WTC11 (cell line): ENCODE measurements at regions not wholly inside any gene's neighbourhood (a gene's known extent, or its start where the extent isn't known, plus 50 kb on each side); places are given as distances from the start of the nearest gene placed in this dataset.

Experiments
- ATAC-seq: fragments of 200-7000 bp; cut with Tn5 transposase; 2 replicates; pipeline ENCODE4 v1.10.0; 2021; ENCODE audit warnings: mild to moderate bottlenecking, moderate library complexity
- CTCF ChIA-PET: fragments of 300-600 bp; sonication (Branson Sonifier 250); formaldehyde crosslinking; loops from one replicate; lab custom pipeline; 2021; ENCODE audit warnings: antibody characterized with exemption; lab: Charles Lee
- POLR2A ChIA-PET: fragments of 350-600 bp; sonication (Branson Sonifier 250); formaldehyde crosslinking; loops from one replicate; lab custom pipeline; 2021; ENCODE audit warnings: antibody characterized with exemption; lab: Charles Lee
- DNase-seq: peaks from one replicate; pipeline ENCODE4 v3.0.0; 2021; ENCODE audit warnings: low spot score
- H3K27ac Mint-ChIP-seq: 2 replicates; pipeline ENCODE4 v1.8.0; 2021; ENCODE audit warnings: mixed read lengths
- H3K27me3 Mint-ChIP-seq: 2 replicates; pipeline ENCODE4 v1.8.0; 2021; ENCODE audit warnings: low read depth, mild to moderate bottlenecking, moderate library complexity, mixed read lengths
- H3K36me3 Mint-ChIP-seq: 2 replicates; pipeline ENCODE4 v1.8.0; 2021; ENCODE audit warnings: mixed read lengths
- H3K4me1 Mint-ChIP-seq: 2 replicates; pipeline ENCODE4 v1.8.0; 2022; ENCODE audit warnings: mixed read lengths
- H3K4me3 Mint-ChIP-seq: 2 replicates; pipeline ENCODE4 v1.8.0; 2021; ENCODE audit warnings: mild to moderate bottlenecking, moderate library complexity, mixed read lengths
- H3K9me3 Mint-ChIP-seq: 2 replicates; pipeline ENCODE4 v1.8.0; 2021; ENCODE audit warnings: mixed read lengths
- CREB1 ChIP-seq: sonication (generic); formaldehyde crosslinking; IDR thresholded peaks from 2 replicates; pipeline ENCODE4 v1.8.0; 2023; ENCODE audit warnings: mild to moderate bottlenecking, missing genetic modification reagents
- FOXP1 ChIP-seq: sonication (generic); formaldehyde crosslinking; IDR thresholded peaks from 2 replicates; pipeline ENCODE4 v1.8.0; 2022; ENCODE audit warnings: missing genetic modification reagents, mild to moderate bottlenecking, moderate library complexity, borderline replicate concordance
- GABPB1 ChIP-seq: sonication (generic); formaldehyde crosslinking; IDR thresholded peaks from 2 replicates; pipeline ENCODE4 v1.8.1; 2023; ENCODE audit warnings: mild to moderate bottlenecking, missing genetic modification reagents
- MXD4 ChIP-seq: fragments of 250-450 bp; sonication (Bioruptor Pico); IDR thresholded peaks from 2 replicates; pipeline ENCODE4 v1.8.0; 2021; ENCODE audit warnings: mild to moderate bottlenecking, moderate library complexity, borderline replicate concordance
- NFYB ChIP-seq: sonication (generic); formaldehyde crosslinking; conservative IDR thresholded peaks from 2 replicates; pipeline ENCODE4 v1.8.0; 2022; ENCODE audit warnings: low read depth, missing genetic modification reagents
- NR1H2 ChIP-seq: sonication (generic); formaldehyde crosslinking; IDR thresholded peaks from 2 replicates; pipeline ENCODE4 v1.9.0; 2021; ENCODE audit warnings: mild to moderate bottlenecking, moderate library complexity, missing genetic modification reagents
- SMAD3 ChIP-seq: sonication (generic); formaldehyde crosslinking; IDR thresholded peaks from 2 replicates; pipeline ENCODE4 v1.8.0; 2022; ENCODE audit warnings: missing genetic modification reagents, mild to moderate bottlenecking, borderline replicate concordance
- SP1 ChIP-seq: sonication (generic); formaldehyde crosslinking; conservative IDR thresholded peaks from 2 replicates; pipeline ENCODE4 v1.8.1; 2022; ENCODE audit warnings: missing genetic modification reagents
- TCF7 ChIP-seq: sonication (generic); formaldehyde crosslinking; IDR thresholded peaks from 2 replicates; pipeline ENCODE4 v1.8.0; 2022; ENCODE audit warnings: mild to moderate bottlenecking, low read depth, missing genetic modification reagents, moderate library complexity
- TP53 ChIP-seq: sonication (generic); formaldehyde crosslinking; IDR thresholded peaks from 2 replicates; pipeline ENCODE4 v1.8.1; 2023; ENCODE audit warnings: mild to moderate bottlenecking, missing genetic modification reagents
- ZBTB21 ChIP-seq: sonication (generic); formaldehyde crosslinking; IDR thresholded peaks from 2 replicates; pipeline ENCODE4 v1.8.1; 2023; ENCODE audit warnings: mild to moderate bottlenecking, missing genetic modification reagents, borderline replicate concordance
- ZNF317 ChIP-seq: sonication (generic); formaldehyde crosslinking; IDR thresholded peaks from 2 replicates; pipeline ENCODE4 v1.8.1; 2023; ENCODE audit warnings: low read depth, mild to moderate bottlenecking, moderate library complexity, missing genetic modification reagents, borderline replicate concordance
- ZNF416 ChIP-seq: fragments of 250-450 bp; sonication (Bioruptor Pico); IDR thresholded peaks from 2 replicates; pipeline ENCODE4 v1.9.0; 2021; ENCODE audit warnings: mild to moderate bottlenecking, inconsistent platforms
- TF ChIP-seq, protein P1 (sequence below): sonication (generic); formaldehyde crosslinking; IDR thresholded peaks from 2 replicates; pipeline ENCODE4 v1.8.1; 2022; ENCODE audit warnings: mild to moderate bottlenecking, moderate library complexity, missing genetic modification reagents
- TF ChIP-seq, protein P2 (sequence below): sonication (generic); formaldehyde crosslinking; IDR thresholded peaks from 2 replicates; pipeline ENCODE4 v1.8.1; 2023; ENCODE audit warnings: mild to moderate bottlenecking, missing genetic modification reagents, borderline replicate concordance
- TF ChIP-seq, protein P3 (sequence below): fragments of 250-450 bp; sonication (Bioruptor Pico); IDR thresholded peaks from 2 replicates; pipeline ENCODE4 v1.9.0; 2021; ENCODE audit warnings: mild to moderate bottlenecking, borderline replicate concordance
- TF ChIP-seq, protein P4 (sequence below): sonication (generic); formaldehyde crosslinking; IDR thresholded peaks from 2 replicates; pipeline ENCODE4 v1.8.1; 2022; ENCODE audit warnings: mild to moderate bottlenecking, missing genetic modification reagents, moderate library complexity, borderline replicate concordance
- TF ChIP-seq, protein P5 (sequence below): sonication (generic); formaldehyde crosslinking; IDR thresholded peaks from 2 replicates; pipeline ENCODE4 v1.8.0; 2023; ENCODE audit warnings: mild to moderate bottlenecking, missing genetic modification reagents
- TF ChIP-seq, protein P6 (sequence below): fragments of 250-450 bp; sonication (Bioruptor Pico); IDR thresholded peaks from 2 replicates; pipeline ENCODE4 v1.9.0; 2021; ENCODE audit warnings: mild to moderate bottlenecking
- TF ChIP-seq, protein P7 (sequence below): sonication (generic); formaldehyde crosslinking; IDR thresholded peaks from 2 replicates; pipeline ENCODE4 v1.8.1; 2022; ENCODE audit warnings: low read depth, mild to moderate bottlenecking, moderate library complexity, missing genetic modification reagents, borderline replicate concordance

DNA sequence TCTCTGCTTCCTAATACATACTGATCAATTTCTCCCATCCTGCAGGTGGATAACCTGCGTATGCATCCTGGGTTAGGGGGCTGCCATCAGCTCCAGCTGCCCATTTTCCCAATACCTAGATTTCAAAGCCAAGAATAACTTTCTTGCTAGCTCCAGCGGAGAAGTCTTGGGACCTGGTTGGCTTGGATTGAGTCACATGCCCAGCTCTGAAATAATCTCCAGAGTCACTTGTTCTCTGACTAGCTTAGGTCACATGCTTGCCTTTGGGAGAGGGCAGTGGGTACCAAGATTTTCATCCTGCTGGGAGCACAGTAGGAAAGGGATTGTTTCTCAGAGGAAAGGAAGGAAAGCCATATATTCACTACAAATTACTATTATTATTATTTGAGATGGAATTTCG, 70.0 kb upstream of the ELAC2 start:
- TF ChIP-seq, protein P1, sequence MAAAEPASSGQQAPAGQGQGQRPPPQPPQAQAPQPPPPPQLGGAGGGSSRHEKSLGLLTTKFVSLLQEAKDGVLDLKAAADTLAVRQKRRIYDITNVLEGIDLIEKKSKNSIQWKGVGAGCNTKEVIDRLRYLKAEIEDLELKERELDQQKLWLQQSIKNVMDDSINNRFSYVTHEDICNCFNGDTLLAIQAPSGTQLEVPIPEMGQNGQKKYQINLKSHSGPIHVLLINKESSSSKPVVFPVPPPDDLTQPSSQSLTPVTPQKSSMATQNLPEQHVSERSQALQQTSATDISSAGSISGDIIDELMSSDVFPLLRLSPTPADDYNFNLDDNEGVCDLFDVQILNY (CRISPR knock-in tag), result no peak
- TF ChIP-seq MXD4 (CRISPR knock-in tag), result no peak
- no peak for TF ChIP-seq TP53
- no peak for TF ChIP-seq SP1 (CRISPR knock-in tag)
- no peak for TF ChIP-seq FOXP1 (CRISPR knock-in tag)
- TF ChIP-seq ZNF317 (CRISPR knock-in tag), result no peak
- no peak for TF ChIP-seq CREB1 (CRISPR knock-in tag)
- TF ChIP-seq, protein P2, sequence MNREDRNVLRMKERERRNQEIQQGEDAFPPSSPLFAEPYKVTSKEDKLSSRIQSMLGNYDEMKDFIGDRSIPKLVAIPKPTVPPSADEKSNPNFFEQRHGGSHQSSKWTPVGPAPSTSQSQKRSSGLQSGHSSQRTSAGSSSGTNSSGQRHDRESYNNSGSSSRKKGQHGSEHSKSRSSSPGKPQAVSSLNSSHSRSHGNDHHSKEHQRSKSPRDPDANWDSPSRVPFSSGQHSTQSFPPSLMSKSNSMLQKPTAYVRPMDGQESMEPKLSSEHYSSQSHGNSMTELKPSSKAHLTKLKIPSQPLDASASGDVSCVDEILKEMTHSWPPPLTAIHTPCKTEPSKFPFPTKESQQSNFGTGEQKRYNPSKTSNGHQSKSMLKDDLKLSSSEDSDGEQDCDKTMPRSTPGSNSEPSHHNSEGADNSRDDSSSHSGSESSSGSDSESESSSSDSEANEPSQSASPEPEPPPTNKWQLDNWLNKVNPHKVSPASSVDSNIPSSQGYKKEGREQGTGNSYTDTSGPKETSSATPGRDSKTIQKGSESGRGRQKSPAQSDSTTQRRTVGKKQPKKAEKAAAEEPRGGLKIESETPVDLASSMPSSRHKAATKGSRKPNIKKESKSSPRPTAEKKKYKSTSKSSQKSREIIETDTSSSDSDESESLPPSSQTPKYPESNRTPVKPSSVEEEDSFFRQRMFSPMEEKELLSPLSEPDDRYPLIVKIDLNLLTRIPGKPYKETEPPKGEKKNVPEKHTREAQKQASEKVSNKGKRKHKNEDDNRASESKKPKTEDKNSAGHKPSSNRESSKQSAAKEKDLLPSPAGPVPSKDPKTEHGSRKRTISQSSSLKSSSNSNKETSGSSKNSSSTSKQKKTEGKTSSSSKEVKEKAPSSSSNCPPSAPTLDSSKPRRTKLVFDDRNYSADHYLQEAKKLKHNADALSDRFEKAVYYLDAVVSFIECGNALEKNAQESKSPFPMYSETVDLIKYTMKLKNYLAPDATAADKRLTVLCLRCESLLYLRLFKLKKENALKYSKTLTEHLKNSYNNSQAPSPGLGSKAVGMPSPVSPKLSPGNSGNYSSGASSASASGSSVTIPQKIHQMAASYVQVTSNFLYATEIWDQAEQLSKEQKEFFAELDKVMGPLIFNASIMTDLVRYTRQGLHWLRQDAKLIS (CRISPR knock-in tag), result no peak
- TF ChIP-seq SMAD3 (CRISPR knock-in tag), result no peak
- no peak for TF ChIP-seq ZNF416 (CRISPR knock-in tag)
- no peak for TF ChIP-seq NR1H2 (CRISPR knock-in tag)
- TF ChIP-seq GABPB1 (CRISPR knock-in tag), result no peak
- TF ChIP-seq TCF7 (CRISPR knock-in tag), result no peak
- TF ChIP-seq, protein P3, sequence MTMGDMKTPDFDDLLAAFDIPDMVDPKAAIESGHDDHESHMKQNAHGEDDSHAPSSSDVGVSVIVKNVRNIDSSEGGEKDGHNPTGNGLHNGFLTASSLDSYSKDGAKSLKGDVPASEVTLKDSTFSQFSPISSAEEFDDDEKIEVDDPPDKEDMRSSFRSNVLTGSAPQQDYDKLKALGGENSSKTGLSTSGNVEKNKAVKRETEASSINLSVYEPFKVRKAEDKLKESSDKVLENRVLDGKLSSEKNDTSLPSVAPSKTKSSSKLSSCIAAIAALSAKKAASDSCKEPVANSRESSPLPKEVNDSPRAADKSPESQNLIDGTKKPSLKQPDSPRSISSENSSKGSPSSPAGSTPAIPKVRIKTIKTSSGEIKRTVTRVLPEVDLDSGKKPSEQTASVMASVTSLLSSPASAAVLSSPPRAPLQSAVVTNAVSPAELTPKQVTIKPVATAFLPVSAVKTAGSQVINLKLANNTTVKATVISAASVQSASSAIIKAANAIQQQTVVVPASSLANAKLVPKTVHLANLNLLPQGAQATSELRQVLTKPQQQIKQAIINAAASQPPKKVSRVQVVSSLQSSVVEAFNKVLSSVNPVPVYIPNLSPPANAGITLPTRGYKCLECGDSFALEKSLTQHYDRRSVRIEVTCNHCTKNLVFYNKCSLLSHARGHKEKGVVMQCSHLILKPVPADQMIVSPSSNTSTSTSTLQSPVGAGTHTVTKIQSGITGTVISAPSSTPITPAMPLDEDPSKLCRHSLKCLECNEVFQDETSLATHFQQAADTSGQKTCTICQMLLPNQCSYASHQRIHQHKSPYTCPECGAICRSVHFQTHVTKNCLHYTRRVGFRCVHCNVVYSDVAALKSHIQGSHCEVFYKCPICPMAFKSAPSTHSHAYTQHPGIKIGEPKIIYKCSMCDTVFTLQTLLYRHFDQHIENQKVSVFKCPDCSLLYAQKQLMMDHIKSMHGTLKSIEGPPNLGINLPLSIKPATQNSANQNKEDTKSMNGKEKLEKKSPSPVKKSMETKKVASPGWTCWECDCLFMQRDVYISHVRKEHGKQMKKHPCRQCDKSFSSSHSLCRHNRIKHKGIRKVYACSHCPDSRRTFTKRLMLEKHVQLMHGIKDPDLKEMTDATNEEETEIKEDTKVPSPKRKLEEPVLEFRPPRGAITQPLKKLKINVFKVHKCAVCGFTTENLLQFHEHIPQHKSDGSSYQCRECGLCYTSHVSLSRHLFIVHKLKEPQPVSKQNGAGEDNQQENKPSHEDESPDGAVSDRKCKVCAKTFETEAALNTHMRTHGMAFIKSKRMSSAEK (CRISPR knock-in tag), result no peak
- TF ChIP-seq ZBTB21, result no peak
- no peak for TF ChIP-seq NFYB (CRISPR knock-in tag)
- TF ChIP-seq, protein P4, sequence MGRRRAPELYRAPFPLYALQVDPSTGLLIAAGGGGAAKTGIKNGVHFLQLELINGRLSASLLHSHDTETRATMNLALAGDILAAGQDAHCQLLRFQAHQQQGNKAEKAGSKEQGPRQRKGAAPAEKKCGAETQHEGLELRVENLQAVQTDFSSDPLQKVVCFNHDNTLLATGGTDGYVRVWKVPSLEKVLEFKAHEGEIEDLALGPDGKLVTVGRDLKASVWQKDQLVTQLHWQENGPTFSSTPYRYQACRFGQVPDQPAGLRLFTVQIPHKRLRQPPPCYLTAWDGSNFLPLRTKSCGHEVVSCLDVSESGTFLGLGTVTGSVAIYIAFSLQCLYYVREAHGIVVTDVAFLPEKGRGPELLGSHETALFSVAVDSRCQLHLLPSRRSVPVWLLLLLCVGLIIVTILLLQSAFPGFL, result no peak
- TF ChIP-seq, protein P5, sequence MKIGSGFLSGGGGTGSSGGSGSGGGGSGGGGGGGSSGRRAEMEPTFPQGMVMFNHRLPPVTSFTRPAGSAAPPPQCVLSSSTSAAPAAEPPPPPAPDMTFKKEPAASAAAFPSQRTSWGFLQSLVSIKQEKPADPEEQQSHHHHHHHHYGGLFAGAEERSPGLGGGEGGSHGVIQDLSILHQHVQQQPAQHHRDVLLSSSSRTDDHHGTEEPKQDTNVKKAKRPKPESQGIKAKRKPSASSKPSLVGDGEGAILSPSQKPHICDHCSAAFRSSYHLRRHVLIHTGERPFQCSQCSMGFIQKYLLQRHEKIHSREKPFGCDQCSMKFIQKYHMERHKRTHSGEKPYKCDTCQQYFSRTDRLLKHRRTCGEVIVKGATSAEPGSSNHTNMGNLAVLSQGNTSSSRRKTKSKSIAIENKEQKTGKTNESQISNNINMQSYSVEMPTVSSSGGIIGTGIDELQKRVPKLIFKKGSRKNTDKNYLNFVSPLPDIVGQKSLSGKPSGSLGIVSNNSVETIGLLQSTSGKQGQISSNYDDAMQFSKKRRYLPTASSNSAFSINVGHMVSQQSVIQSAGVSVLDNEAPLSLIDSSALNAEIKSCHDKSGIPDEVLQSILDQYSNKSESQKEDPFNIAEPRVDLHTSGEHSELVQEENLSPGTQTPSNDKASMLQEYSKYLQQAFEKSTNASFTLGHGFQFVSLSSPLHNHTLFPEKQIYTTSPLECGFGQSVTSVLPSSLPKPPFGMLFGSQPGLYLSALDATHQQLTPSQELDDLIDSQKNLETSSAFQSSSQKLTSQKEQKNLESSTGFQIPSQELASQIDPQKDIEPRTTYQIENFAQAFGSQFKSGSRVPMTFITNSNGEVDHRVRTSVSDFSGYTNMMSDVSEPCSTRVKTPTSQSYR, result no peak
- TF ChIP-seq, protein P6, sequence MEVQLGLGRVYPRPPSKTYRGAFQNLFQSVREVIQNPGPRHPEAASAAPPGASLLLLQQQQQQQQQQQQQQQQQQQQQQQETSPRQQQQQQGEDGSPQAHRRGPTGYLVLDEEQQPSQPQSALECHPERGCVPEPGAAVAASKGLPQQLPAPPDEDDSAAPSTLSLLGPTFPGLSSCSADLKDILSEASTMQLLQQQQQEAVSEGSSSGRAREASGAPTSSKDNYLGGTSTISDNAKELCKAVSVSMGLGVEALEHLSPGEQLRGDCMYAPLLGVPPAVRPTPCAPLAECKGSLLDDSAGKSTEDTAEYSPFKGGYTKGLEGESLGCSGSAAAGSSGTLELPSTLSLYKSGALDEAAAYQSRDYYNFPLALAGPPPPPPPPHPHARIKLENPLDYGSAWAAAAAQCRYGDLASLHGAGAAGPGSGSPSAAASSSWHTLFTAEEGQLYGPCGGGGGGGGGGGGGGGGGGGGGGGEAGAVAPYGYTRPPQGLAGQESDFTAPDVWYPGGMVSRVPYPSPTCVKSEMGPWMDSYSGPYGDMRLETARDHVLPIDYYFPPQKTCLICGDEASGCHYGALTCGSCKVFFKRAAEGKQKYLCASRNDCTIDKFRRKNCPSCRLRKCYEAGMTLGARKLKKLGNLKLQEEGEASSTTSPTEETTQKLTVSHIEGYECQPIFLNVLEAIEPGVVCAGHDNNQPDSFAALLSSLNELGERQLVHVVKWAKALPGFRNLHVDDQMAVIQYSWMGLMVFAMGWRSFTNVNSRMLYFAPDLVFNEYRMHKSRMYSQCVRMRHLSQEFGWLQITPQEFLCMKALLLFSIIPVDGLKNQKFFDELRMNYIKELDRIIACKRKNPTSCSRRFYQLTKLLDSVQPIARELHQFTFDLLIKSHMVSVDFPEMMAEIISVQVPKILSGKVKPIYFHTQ (CRISPR knock-in tag), result no peak
- TF ChIP-seq, protein P7, sequence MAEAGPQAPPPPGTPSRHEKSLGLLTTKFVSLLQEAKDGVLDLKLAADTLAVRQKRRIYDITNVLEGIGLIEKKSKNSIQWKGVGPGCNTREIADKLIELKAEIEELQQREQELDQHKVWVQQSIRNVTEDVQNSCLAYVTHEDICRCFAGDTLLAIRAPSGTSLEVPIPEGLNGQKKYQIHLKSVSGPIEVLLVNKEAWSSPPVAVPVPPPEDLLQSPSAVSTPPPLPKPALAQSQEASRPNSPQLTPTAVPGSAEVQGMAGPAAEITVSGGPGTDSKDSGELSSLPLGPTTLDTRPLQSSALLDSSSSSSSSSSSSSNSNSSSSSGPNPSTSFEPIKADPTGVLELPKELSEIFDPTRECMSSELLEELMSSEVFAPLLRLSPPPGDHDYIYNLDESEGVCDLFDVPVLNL (CRISPR knock-in tag), result no peak
- Mint-ChIP-seq H3K9me3 (peaks cover 2% of the 10 kb centered on the region), H3K27me3 (no peaks in the 10 kb centered on the region), H3K4me1 (no peaks in the 10 kb centered on the region), H3K36me3 (no peaks in the 10 kb centered on the region), H3K4me3 (no peak overlapping the region), H3K27ac (no peak overlapping the region)
- ChIA-PET CTCF (interaction anchor here (0.8 kb wide), 1 partner anchor 56 kb away, joined by 3 read pairs; no protein-coding TSS in a partner anchor), POLR2A (no interaction called here)
- no peak for ATAC-seq
- DNase-seq, result no peak
